IMR-90 (cell line): ENCODE measurements at regions not wholly inside any gene's neighbourhood (a gene's known extent, or its start where the extent isn't known, plus 50 kb on each side); places are given as distances from the start of the nearest gene placed in this dataset.

ENCODE experiments used
- ELK1 ChIP-seq: fragments of 150-350 bp; IDR thresholded peaks from 2 replicates; pipeline ENCODE4 v1.6.1; 2016; ENCODE audit warnings: low read depth, mild to moderate bottlenecking, low read length, moderate library complexity, borderline replicate concordance
- RCOR1 ChIP-seq: IDR thresholded peaks from 2 replicates; pipeline ENCODE4 v1.6.1; 2012; ENCODE audit warnings: mild to moderate bottlenecking, low read length, improper control_type of control experiment; ENCODE audit not compliant: insufficient replicate concordance
- USF2 ChIP-seq: fragments of 150-350 bp; IDR thresholded peaks from 2 replicates; pipeline ENCODE4 v1.6.1; 2017; ENCODE audit warnings: mild to moderate bottlenecking, antibody characterized with exemption, low read length, low read depth

GRCh38 chr15:100788418-100789105 is 91.1 kb upstream of the ALDH1A3 start (continued):
- TF ChIP-seq ELK1 (no peak), RCOR1 (no peak), USF2 (no peak)
